HPDE6-E6E7 (cell line): ENCODE measurements at regions not wholly inside any gene's neighbourhood (a gene's known extent, or its start where the extent isn't known, plus 50 kb on each side); places are given as distances from the start of the nearest gene placed in this dataset.
"Not testable (repeated sequence)": the region's sequence is repeated elsewhere in the genome, so short reads cannot be mapped to it uniquely, and the experiment has no call there.

Source experiments
- DNase-seq: peaks from one replicate; pipeline ENCODE4 v3.0.0; 2011; ENCODE audit warnings: missing footprints; ENCODE audit errors: extremely low spot score

DNA sequence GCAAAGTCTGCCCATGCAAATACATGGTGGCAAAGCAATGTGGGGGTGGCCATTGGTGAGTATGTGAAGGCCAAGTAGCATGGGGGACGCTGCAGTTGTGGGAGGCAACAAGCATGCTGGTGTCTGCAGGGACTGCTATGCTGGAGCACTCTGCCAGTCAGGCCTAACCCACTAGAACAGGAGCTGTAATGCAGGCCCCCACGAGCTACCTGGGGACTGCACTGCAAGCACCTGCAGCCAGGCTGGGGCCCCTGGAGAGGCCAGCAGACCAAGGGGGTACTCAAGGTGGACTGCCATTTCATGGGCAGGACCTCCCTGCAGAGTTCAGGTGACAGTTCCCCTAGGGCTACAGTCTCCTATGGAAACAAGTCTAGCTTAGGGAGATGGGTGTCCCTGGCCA, 183.8 kb upstream of the PDE4D start:
- no peak for DNase-seq

DNA sequence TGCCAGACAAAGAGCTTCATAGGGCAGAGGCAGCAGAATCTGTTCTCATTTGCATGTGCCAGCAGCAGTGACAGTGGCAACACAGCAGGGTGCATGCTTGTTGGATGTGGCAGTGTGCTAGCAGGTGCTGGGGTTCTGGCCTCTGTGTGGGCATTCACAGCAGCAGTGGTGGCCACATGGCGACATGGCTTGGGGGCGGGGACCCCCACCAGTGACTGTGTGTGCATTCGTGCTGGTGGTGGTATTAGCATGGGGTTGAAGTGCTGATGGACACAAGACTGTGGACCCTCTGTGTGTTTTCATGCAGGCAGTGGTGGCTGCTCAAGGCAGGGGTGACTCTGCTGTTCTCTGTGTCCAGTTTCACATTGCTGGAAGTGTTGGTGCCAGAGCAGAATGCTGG, 183.2 kb upstream of the PDE4D start:
- no peak for DNase-seq

DNA sequence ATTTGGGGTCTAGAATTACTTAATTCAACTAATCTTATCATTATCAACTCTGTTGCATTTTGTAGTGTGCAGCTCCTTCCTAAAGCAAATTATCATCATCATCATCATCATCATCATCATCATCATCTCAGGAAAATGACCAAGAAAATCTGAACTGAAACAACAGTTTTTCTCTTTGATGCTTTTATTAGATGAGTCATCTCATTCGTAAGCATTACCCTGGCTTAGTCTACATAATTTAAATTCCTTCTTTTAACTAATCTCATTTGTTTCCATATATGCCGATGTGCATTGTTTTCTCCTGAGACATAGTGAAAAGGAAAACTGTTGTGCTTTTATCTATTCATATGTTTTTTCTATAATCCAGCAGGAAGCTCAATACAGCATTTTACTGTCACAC, 173.0 kb upstream of the PDE4D start:
- DNase-seq: no peak

DNA sequence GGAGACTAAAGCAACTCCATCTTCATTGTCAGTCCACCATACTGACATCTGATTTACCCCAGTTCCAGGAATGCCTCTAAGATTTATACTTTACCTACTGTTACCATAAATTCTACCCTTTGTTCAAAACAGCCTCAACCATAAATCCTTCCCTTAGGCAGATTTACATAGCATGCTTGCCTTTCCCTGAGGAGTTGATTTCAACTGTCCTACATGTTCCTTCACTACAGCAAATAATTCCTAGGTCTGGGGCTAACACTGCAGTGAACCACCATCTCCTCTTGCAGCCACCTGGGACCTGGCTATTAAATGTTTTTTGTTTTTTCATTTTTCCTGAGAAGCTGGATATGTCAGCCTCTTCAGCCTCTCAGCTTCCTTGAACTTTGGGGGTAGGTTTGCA, 166.9 kb upstream of the PDE4D start:
- no peak for DNase-seq

- no peak for DNase-seq
Measured at GRCh38 chr5:60056191-60056590, 162.7 kb upstream of the PDE4D start.

GRCh38 chr5:60055168-60055567, 161.6 kb upstream of the PDE4D start:
- DNase-seq: no peak

DNA sequence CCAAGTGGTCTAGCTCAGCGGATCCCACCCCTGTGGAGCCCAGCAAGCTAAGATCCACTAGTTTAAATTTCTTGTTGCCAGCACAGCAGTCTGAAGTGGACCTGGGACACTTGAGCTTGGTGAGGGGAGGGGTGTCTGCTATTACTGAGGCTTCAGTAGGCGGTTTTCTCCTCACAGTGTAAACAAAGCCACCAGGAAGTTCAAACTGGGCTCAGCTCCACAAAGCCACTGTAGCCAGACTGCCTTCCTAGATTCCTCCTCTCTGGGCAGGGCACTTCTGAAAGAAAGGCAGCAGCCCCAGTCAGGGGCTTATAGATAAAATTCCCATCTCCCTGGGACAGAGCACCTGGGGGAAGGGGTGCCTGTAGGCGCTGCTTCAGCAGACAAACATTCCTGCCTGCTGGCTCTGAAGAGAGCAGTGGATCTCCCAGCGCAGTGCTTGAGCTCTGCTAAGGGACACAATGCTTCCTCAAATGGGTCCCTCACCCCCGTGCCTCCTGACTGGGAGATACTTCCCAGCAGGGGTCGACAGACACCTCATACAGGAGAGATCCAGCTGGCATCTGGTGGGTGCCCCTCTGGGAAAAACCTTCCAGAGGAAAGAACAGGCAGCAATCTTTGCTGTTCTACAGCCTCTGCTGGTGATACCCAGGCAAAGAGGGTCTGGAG, 148.6 kb upstream of the PDE4D start:
- not testable (repeated sequence) for DNase-seq

GRCh38 chr5:60041508-60041907, 148.0 kb upstream of the PDE4D start:
- DNase-seq: not testable (repeated sequence)

GRCh38 chr5:60036192-60036938, 142.8 kb upstream of the PDE4D start:
- DNase-seq: no peak

DNA sequence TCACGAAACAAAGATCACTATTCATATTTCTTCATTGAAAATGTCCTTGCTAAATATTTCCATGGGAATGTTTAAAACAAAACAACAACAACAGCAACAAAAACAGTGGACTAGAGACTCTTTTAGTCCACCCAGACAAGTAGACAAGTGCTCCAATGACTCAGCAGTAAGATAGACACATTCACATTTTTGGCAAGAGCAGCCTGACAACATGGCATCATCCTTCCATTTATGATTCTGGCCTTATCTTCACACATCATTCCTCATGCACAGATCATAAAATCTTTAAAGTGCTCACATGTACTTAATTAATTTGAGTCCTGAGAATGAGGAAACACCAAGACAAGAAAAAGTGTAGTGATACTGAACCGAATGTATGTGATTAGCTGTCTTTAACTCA, 132.6 kb upstream of the PDE4D start:
- DNase-seq: no peak

DNA sequence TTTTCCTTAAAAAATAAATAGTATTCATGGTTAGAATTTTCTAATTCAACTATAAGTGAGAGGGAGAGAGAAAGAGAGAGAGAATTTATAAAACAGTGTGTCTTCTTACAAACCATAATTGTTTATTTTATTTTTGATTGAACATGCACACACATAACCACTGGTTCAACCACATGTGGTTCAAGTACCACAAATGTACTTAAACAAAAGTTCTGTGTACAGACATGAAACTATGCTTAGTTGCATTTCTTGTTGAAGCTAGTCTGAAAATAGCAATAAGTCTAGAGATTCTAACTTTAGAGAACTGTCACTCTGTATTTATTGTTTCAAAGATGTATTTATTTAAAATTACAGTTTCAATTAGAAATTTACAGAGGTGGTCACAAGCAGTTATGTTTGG, 130.6 kb upstream of the PDE4D start:
- DNase-seq: no peak

- no peak for DNase-seq
Measured at GRCh38 chr5:60023255-60023654, 129.7 kb upstream of the PDE4D start.

- DNase-seq: no peak
Measured at GRCh38 chr5:60020457-60020856, 126.9 kb upstream of the PDE4D start.

GRCh38 chr5:60018960-60019359, 125.4 kb upstream of the PDE4D start:
- DNase-seq: not testable (repeated sequence)

- DNase-seq: no peak
Measured at GRCh38 chr5:60018091-60018490, 124.6 kb upstream of the PDE4D start.

GRCh38 chr5:60014331-60014730, 120.8 kb upstream of the PDE4D start:
- no peak for DNase-seq

GRCh38 chr5:60010853-60011252, 117.3 kb upstream of the PDE4D start:
- no peak for DNase-seq

GRCh38 chr5:60010328-60010727, 116.8 kb upstream of the PDE4D start:
- no peak for DNase-seq

GRCh38 chr5:60007729-60008128, 114.2 kb upstream of the PDE4D start:
- no peak for DNase-seq

DNA sequence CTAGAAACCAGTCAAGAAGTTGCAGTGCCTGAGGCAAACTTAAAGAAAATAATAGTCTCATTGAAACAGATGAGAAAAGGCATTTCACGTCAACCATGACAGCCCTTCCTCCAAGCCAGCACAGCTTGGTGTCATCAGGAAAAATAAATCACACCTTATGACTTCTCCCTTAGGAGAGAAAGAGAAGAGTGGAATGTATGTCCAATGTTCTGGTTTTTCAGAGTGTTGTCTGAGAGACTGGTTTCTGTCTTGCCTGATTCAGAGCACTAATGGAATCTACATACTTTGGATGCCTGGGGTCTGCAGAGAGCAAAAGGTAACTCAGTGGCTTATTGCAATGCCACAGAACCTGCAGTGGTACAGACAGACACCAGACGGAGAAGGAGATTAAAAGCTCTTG, 105.5 kb upstream of the PDE4D start:
- DNase-seq: no peak

DNA sequence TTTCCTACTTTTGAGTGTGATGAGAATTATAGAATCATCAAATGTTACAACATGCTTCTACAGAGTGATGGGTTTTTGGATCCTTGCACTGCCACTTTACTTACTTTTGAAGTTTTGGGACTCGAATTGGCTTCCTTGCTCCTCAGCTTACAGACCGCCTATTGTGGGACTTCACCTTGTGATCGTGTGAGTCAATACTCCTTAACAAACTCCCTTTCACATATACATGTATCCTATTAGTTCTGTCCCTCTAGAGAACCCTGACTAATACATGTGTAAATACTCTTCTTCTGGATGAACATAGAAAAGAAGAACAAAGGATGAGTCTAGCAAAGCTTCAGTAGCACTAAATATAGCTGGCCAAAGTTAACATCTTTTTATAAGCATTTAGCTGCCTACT, 98.7 kb upstream of the PDE4D start:
- DNase-seq: no peak

DNA sequence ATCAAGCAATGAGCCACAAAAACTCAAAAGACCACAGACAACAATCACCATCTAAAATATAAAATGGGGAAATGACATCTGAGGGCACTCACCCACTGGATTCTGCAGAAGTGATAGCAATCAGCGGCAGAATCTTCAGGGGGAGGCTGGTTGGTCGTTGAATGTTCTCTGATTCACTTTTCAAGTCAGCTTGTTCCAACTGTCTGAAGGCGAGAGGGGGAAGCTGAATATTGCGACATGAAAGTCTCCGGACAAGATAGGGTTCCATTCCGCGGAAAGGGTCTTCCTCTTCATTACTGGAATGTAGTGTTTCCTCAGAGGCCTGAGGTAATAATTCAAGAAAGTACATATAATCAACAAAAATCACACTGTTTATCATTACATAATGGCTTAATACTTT, 94.9 kb upstream of the PDE4D start:
- DNase-seq: no peak

DNA sequence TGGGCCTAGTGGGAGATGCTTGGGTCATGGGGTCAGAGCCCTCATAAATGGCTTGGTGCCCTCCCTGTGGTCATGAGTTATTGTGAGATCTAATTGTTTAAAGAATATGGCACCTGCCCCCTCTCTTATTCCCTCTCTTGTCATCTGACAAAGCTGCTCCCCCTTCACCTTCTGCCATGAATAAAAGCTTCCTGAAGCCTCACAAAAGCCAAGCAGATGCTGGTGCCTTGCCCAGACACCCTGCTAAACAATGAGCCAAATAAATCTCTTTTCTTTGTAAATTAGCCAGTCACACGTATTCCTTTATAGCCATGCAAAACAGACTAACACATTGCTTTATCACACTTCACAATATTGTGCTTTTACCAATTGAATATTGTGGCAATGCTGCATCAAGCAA, 82.8 kb upstream of the PDE4D start:
- DNase-seq: no peak

- DNase-seq: no peak
Measured at GRCh38 chr5:59972043-59972442, 78.5 kb upstream of the PDE4D start.
